MM.1S (cell line): ENCODE measurements at regions not wholly inside any gene's neighbourhood (a gene's known extent, or its start where the extent isn't known, plus 50 kb on each side); places are given as distances from the start of the nearest gene placed in this dataset.

ENCODE experiments used
- DNase-seq: peaks from one replicate; pipeline ENCODE4 v3.0.0-alpha.2; 2015
- H2AFZ ChIP-seq: fragments of 300-600 bp; sonication (generic); 2 replicates; pipeline ENCODE4 v1.6.0; 2016; ENCODE audit warnings: antibody characterized with exemption, low read length
- H3F3A ChIP-seq: fragments of 300-600 bp; sonication (generic); 2 replicates; pipeline ENCODE4 v1.6.1; 2016; ENCODE audit warnings: mild to moderate bottlenecking, antibody characterized with exemption, low read length, moderate library complexity, mixed read lengths; ENCODE audit not compliant: insufficient read depth
- H3K27ac ChIP-seq: fragments of 300-600 bp; sonication (generic); 2 replicates; pipeline ENCODE4 v1.5.1; 2016; ENCODE audit warnings: mild to moderate bottlenecking, low read length
- H3K27me3 ChIP-seq: fragments of 300-600 bp; sonication (generic); replicated peaks from 2 replicates; pipeline ENCODE4 v1.6.0; 2016; ENCODE audit warnings: low read length; ENCODE audit not compliant: insufficient read depth
- H3K36me3 ChIP-seq: fragments of 300-600 bp; sonication (generic); replicated peaks from 2 replicates; pipeline ENCODE4 v1.6.1; 2016; ENCODE audit warnings: mild to moderate bottlenecking, low read length, mixed read lengths; ENCODE audit not compliant: insufficient read depth
- H3K4me1 ChIP-seq: fragments of 300-600 bp; sonication (generic); 2 replicates; pipeline ENCODE4 v1.6.1; 2016; ENCODE audit warnings: low read length, mixed read lengths
- H3K4me2 ChIP-seq: fragments of 300-600 bp; sonication (generic); 2 replicates; pipeline ENCODE4 v1.6.0; 2016; ENCODE audit warnings: low read depth, low read length
- H3K4me3 ChIP-seq: fragments of 300-600 bp; sonication (generic); 2 replicates; pipeline ENCODE4 v1.5.1; 2016; ENCODE audit warnings: low read length, mixed read lengths
- H3K79me2 ChIP-seq: fragments of 300-600 bp; sonication (generic); 2 replicates; pipeline ENCODE4 v1.6.1; 2016; ENCODE audit warnings: mixed run types, low read length, mixed read lengths
- H3K9ac ChIP-seq: fragments of 300-600 bp; sonication (generic); 2 replicates; pipeline ENCODE4 v1.6.1; 2016; ENCODE audit warnings: low read length, mixed read lengths
- H3K9me2 ChIP-seq: fragments of 300-600 bp; sonication (generic); replicated peaks from 2 replicates; pipeline ENCODE4 v1.6.1; 2016; ENCODE audit warnings: mild to moderate bottlenecking, low read length, mixed read lengths; ENCODE audit not compliant: insufficient read depth
- H3K9me3 ChIP-seq: fragments of 300-600 bp; sonication (generic); replicated peaks from 2 replicates; pipeline ENCODE4 v1.6.1; 2016; ENCODE audit warnings: mild to moderate bottlenecking, low read length, mixed read lengths; ENCODE audit not compliant: insufficient read depth
- H4K20me1 ChIP-seq: fragments of 300-600 bp; sonication (generic); 2 replicates; pipeline ENCODE4 v1.6.1; 2016; ENCODE audit warnings: mild to moderate bottlenecking, low read length, moderate library complexity, mixed read lengths; ENCODE audit not compliant: insufficient read depth
- EZH2 ChIP-seq: fragments of 300-600 bp; sonication (generic); optimal IDR thresholded peaks from 2 replicates; pipeline ENCODE3; 2017; ENCODE audit warnings: low read depth, mild to moderate bottlenecking, antibody characterized with exemption, low read length, mixed read lengths
- EZH2phosphoT487 ChIP-seq: fragments of 300-600 bp; sonication (generic); IDR thresholded peaks from 2 replicates; pipeline ENCODE4 v1.6.1; 2018; ENCODE audit warnings: antibody characterized with exemption, low read length
- TF ChIP-seq, protein P1 (sequence below): fragments of 300-600 bp; sonication (generic); IDR thresholded peaks from 2 replicates; pipeline ENCODE4 v1.5.1; 2016; ENCODE audit warnings: antibody characterized with exemption, low read length, mixed read lengths

DNA sequence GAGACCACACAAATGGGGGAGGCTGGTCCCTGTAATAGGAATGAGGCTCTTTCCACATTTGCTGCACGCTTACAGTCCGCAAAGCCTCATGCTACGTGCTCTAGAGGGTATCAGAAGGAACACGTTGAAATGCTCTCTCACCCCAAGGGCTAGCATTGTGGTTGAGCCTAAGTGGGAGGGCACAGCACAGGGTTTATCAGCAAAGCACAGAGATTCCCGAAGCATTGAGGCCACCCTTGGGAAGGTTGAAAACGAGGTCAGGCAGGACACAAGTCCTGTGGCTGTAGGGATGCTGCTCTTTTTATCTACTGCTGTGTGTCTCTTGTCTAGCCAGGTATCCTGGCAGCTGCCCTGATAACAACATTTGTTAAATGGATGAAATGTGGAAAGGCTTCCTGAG is 378.3 kb downstream of the EN1 start:
- Histone ChIP-seq H3K36me3 (no peaks in the 10 kb centered on the region), H4K20me1 (no peaks in the 10 kb centered on the region), H3F3A (no peaks in the 10 kb centered on the region), H3K4me1 (no peaks in the 10 kb centered on the region), H3K27ac (no peak overlapping the region), H3K27me3 (no peaks in the 10 kb centered on the region), H3K4me3 (no peak overlapping the region), H2AFZ (no peak overlapping the region), H3K79me2 (no peaks in the 10 kb centered on the region), H3K9me2 (no peaks in the 10 kb centered on the region), H3K4me2 (no peak overlapping the region), H3K9me3 (no peaks in the 10 kb centered on the region), H3K9ac (no peak overlapping the region)
- no peak for DNase-seq
- no peak for TF ChIP-seq EZH2phosphoT487
- TF ChIP-seq EZH2 = no peak
- TF ChIP-seq, protein P1, sequence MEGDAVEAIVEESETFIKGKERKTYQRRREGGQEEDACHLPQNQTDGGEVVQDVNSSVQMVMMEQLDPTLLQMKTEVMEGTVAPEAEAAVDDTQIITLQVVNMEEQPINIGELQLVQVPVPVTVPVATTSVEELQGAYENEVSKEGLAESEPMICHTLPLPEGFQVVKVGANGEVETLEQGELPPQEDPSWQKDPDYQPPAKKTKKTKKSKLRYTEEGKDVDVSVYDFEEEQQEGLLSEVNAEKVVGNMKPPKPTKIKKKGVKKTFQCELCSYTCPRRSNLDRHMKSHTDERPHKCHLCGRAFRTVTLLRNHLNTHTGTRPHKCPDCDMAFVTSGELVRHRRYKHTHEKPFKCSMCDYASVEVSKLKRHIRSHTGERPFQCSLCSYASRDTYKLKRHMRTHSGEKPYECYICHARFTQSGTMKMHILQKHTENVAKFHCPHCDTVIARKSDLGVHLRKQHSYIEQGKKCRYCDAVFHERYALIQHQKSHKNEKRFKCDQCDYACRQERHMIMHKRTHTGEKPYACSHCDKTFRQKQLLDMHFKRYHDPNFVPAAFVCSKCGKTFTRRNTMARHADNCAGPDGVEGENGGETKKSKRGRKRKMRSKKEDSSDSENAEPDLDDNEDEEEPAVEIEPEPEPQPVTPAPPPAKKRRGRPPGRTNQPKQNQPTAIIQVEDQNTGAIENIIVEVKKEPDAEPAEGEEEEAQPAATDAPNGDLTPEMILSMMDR = no peak

DNA sequence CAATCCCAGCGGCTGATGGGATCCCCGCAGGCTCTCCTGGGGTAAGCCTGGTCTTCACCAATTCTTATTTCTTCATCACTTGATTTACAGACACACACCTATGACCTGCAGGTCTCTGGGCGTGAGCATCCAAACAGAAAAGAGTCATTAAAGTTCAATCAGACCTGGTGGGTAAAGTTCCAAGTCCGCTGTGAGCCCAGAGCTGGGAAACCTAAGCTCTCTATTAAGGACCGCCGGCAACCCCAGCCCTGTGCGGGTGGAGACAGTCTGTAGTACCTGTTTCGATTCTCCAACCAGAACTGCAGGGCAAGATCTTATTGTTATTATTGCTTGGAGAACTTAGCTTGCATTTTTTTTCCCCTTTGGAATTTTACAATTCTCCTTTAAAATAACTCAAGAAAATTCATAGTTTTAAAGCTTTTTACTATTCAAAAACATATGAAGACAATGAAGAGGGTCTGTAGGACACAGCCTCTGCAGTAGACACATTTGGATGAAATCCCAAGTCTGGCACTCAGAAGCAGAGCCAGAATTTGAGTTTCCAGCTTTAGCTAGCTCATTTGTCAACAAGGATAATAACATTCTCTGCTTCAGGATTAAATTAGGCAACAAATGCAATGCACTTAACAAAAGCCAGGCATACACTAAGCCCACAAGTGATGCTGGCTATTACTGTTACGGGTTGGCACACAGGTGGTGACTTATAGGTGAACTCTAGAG is 376.4 kb downstream of the INSIG2 start:
- no peak overlapping the region for H3K4me3 ChIP-seq
- no peak overlapping the region for H2AFZ ChIP-seq
- H3K9me2 ChIP-seq = no peaks in the 10 kb centered on the region
- no peak overlapping the region for H3K9ac ChIP-seq
- no peak overlapping the region for H3K27ac ChIP-seq
- H3K79me2 ChIP-seq = no peaks in the 10 kb centered on the region
- no peaks in the 10 kb centered on the region for H3F3A ChIP-seq
- no peaks in the 10 kb centered on the region for H3K27me3 ChIP-seq
- no peak overlapping the region for H3K4me2 ChIP-seq
- no peak for TF ChIP-seq EZH2phosphoT487
- H3K4me1 ChIP-seq = no peaks in the 10 kb centered on the region
- no peaks in the 10 kb centered on the region for H3K9me3 ChIP-seq
- no peaks in the 10 kb centered on the region for H3K36me3 ChIP-seq
- DNase-seq = no peak
- H4K20me1 ChIP-seq = no peaks in the 10 kb centered on the region

- DNase-seq = no peak
- TF ChIP-seq EZH2phosphoT487 = no peak
- TF ChIP-seq, protein P1 = no peak
Measured at GRCh38 chr2:118464046-118464445, 375.8 kb downstream of the INSIG2 start.

DNA sequence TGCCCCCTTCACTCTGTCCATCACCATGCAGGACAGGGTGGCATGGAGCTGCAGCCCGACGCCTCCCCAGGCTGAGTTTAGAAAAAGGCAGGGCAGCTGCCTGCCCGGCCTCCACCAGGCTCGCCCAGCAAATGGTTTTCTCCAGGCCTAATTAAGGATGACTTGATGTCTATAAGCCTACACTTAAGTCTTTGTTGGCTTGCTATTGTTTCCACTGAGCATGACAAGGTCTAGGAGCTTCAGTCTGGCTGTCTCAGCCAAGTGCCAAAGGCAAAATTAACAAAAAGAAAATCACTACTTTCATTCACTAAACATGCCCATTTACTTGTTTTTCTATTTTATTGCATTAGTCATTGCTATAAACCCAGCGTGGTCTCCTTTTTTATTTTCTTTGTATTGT is 372.2 kb downstream of the INSIG2 start:
- no peaks in the 10 kb centered on the region for H3K79me2 ChIP-seq
- TF ChIP-seq, protein P1 = no peak
- TF ChIP-seq EZH2phosphoT487 (no peak), EZH2 (no peak)
- no peaks in the 10 kb centered on the region for H3K4me1 ChIP-seq
- H4K20me1 ChIP-seq = no peaks in the 10 kb centered on the region
- H3K9me2 ChIP-seq = no peaks in the 10 kb centered on the region
- H3K27ac ChIP-seq = no peak overlapping the region
- H3K9me3 ChIP-seq = no peaks in the 10 kb centered on the region
- no peak overlapping the region for H3K4me2 ChIP-seq
- no peak overlapping the region for H3K4me3 ChIP-seq
- H2AFZ ChIP-seq = no peak overlapping the region
- H3F3A ChIP-seq = no peaks in the 10 kb centered on the region
- no peaks in the 10 kb centered on the region for H3K36me3 ChIP-seq
- DNase-seq = no peak
- no peaks in the 10 kb centered on the region for H3K27me3 ChIP-seq
- no peak overlapping the region for H3K9ac ChIP-seq

More at GRCh38 chr2:118464046-118464445, 375.8 kb downstream of the INSIG2 start:
- H3K4me2 ChIP-seq = no peak overlapping the region
- H3K9ac ChIP-seq = no peak overlapping the region
- no peaks in the 10 kb centered on the region for H3K4me1 ChIP-seq
- no peaks in the 10 kb centered on the region for H3K36me3 ChIP-seq
- no peak overlapping the region for H3K4me3 ChIP-seq
- no peaks in the 10 kb centered on the region for H3K79me2 ChIP-seq
- H4K20me1 ChIP-seq = no peaks in the 10 kb centered on the region
- H2AFZ ChIP-seq = no peak overlapping the region
- no peaks in the 10 kb centered on the region for H3K27me3 ChIP-seq
- no peaks in the 10 kb centered on the region for H3K9me2 ChIP-seq
- H3K27ac ChIP-seq = no peak overlapping the region
- no peaks in the 10 kb centered on the region for H3K9me3 ChIP-seq
- H3F3A ChIP-seq = no peaks in the 10 kb centered on the region
